ENCODE measurements at regions not wholly inside any gene's neighbourhood (a gene's known extent, or its start where the extent isn't known, plus 50 kb on each side); places are given as distances from the start of the nearest gene placed in this dataset.

GRCh38 chr2:219830353-219830738 lies 202.9 kb downstream of the SLC4A3 start:
- DNase-seq: no peak
- POLR2A ChIA-PET: no interaction called here
- CTCF ChIA-PET: no interaction called here

GRCh38 chr2:219831957-219832356 lies 204.5 kb downstream of the SLC4A3 start:
- H3K27me3 Mint-ChIP-seq (ENCODE audit: low read depth): no peaks in the 10 kb centered on the region
- POLR2A ChIA-PET: no interaction called here
- no peak overlapping the region for H3K27ac Mint-ChIP-seq
- ATAC-seq (no peak), DNase-seq (no peak)
- H3K9me3 Mint-ChIP-seq (ENCODE audit: insufficient read depth): no peaks in the 10 kb centered on the region
- no peak overlapping the region for H3K4me3 Mint-ChIP-seq
- CTCF ChIA-PET: no interaction called here
- no peaks in the 10 kb centered on the region for H3K36me3 Mint-ChIP-seq (ENCODE audit: low read depth)
- no peaks in the 10 kb centered on the region for H3K4me1 Mint-ChIP-seq (ENCODE audit: low read depth)

More at GRCh38 chr2:219830353-219830738, 202.9 kb downstream of the SLC4A3 start:
- Mint-ChIP-seq H3K27me3 (ENCODE audit: low read depth) (no peaks in the 10 kb centered on the region), H3K4me1 (ENCODE audit: low read depth) (no peaks in the 10 kb centered on the region), H3K36me3 (ENCODE audit: low read depth) (no peaks in the 10 kb centered on the region), H3K4me3 (no peak overlapping the region), H3K9me3 (ENCODE audit: insufficient read depth) (no peaks in the 10 kb centered on the region), H3K27ac (no peak overlapping the region)
- no peak for ATAC-seq

- H3K9me3 Mint-ChIP-seq (ENCODE audit: insufficient read depth): no peaks in the 10 kb centered on the region
- H3K4me1 Mint-ChIP-seq (ENCODE audit: low read depth): no peaks in the 10 kb centered on the region
- ATAC-seq (no peak), DNase-seq (no peak)
- ChIA-PET POLR2A (no interaction called here), CTCF (no interaction called here)
- H3K4me3 Mint-ChIP-seq: no peak overlapping the region
- H3K36me3 Mint-ChIP-seq (ENCODE audit: low read depth): no peaks in the 10 kb centered on the region
- H3K27me3 Mint-ChIP-seq (ENCODE audit: low read depth): no peaks in the 10 kb centered on the region
- H3K27ac Mint-ChIP-seq: no peak overlapping the region
Measured at GRCh38 chr2:219832904-219833303, 205.5 kb downstream of the SLC4A3 start.

GRCh38 chr2:219835493-219835892 lies 208.1 kb downstream of the SLC4A3 start:
- Mint-ChIP-seq H3K27me3 (ENCODE audit: low read depth) (no peaks in the 10 kb centered on the region), H3K36me3 (ENCODE audit: low read depth) (no peaks in the 10 kb centered on the region), H3K9me3 (ENCODE audit: insufficient read depth) (no peaks in the 10 kb centered on the region), H3K27ac (no peak overlapping the region), H3K4me1 (ENCODE audit: low read depth) (no peaks in the 10 kb centered on the region), H3K4me3 (no peak overlapping the region)
- DNase-seq (no peak), ATAC-seq (no peak)
- ChIA-PET POLR2A (no interaction called here), CTCF (no interaction called here)

DNA sequence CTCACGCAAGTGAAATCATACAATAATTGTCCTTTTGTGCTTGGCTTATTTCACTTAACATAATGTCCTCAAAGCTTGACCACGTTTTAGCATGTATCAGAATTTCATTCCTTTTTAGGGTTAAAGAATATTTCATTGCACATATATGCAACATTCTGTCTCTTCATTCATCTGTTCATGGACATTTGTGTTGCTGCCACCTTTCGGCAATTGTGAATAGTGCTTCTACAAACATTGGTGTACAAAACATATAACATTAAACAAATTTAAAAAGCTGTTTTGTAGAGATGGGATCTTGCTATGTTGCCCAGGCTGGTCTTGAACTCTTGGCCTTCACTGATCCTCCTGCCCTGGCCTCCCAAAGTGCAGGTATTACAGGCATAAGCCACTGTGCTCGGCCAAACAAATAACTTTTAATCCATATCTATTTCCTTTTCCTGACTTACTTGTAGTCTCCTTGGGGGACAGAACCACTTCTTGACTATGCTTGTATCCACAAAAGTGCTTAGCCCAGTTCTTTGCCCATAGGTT lies 209.3 kb downstream of the SLC4A3 start:
- Mint-ChIP-seq H3K36me3 (ENCODE audit: low read depth) (no peaks in the 10 kb centered on the region), H3K4me3 (no peak overlapping the region), H3K9me3 (ENCODE audit: insufficient read depth) (no peaks in the 10 kb centered on the region), H3K4me1 (ENCODE audit: low read depth) (no peaks in the 10 kb centered on the region), H3K27me3 (ENCODE audit: low read depth) (no peaks in the 10 kb centered on the region), H3K27ac (no peak overlapping the region)
- ChIA-PET POLR2A (no interaction called here), CTCF (no interaction called here)
- ATAC-seq: no peak
- no peak for DNase-seq

GRCh38 chr2:219844401-219845091 lies 217.1 kb downstream of the SLC4A3 start:
- ATAC-seq (no peak), DNase-seq (no peak)
- Mint-ChIP-seq H3K4me3 (no peak overlapping the region), H3K9me3 (ENCODE audit: insufficient read depth) (no peaks in the 10 kb centered on the region), H3K27ac (no peak overlapping the region), H3K36me3 (ENCODE audit: low read depth) (no peaks in the 10 kb centered on the region), H3K27me3 (ENCODE audit: low read depth) (peaks cover 2% of the 10 kb centered on the region), H3K4me1 (ENCODE audit: low read depth) (no peaks in the 10 kb centered on the region)
- POLR2A ChIA-PET: no interaction called here
- CTCF ChIA-PET: no interaction called here

DNA sequence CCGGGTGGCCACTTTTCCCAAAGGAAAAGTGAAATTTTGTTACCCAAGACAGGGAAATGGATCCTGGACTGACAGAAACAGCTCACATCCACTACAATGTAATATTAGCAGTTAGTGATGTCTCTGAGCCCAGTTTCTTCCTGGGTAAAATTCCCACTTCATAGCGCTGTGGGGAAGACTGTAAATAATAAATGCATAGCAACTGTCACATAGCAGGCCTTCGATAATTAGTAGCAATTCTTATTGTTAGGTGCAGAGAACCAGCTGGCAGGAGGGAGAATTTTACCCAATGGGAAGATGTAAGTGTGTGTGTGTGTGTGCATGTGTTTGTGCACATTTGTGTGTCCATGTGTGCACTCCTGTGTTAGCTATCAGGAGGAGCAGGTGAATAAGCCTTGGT lies 221.5 kb downstream of the SLC4A3 start:
- no peak for ATAC-seq
- H3K36me3 Mint-ChIP-seq (ENCODE audit: low read depth): no peaks in the 10 kb centered on the region
- no peaks in the 10 kb centered on the region for H3K9me3 Mint-ChIP-seq (ENCODE audit: insufficient read depth)
- CTCF ChIA-PET: no interaction called here
- H3K4me1 Mint-ChIP-seq (ENCODE audit: low read depth): no peaks in the 10 kb centered on the region
- peaks cover 4% of the 10 kb centered on the region for H3K27me3 Mint-ChIP-seq (ENCODE audit: low read depth)
- no peak overlapping the region for H3K27ac Mint-ChIP-seq
- DNase-seq: no peak
- POLR2A ChIA-PET: no interaction called here
- H3K4me3 Mint-ChIP-seq: no peak overlapping the region

DNA sequence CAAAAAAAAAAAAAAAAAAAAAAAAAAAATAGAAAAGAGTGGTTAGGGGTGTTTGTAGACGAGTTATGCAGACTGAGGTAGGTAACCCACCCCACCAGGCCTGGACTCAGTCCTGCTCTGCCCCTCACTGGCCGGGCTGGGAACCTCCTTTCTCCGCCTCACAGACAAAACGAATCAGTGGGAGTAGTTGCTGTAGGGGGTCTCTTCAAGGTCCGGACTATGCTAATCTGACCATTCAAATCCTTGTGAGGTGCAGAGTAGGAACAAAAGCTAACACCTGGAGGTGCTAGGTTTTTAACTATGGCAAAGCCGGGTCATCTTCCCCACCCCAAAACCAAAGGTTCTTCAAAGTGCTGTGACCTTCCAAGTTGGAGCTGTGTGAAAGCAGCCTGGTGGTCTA lies 223.7 kb downstream of the SLC4A3 start:
- Mint-ChIP-seq H3K36me3 (ENCODE audit: low read depth) (no peaks in the 10 kb centered on the region), H3K4me3 (no peak overlapping the region), H3K4me1 (ENCODE audit: low read depth) (no peaks in the 10 kb centered on the region), H3K27ac (no peak overlapping the region), H3K27me3 (ENCODE audit: low read depth) (peaks cover 2% of the 10 kb centered on the region), H3K9me3 (ENCODE audit: insufficient read depth) (no peaks in the 10 kb centered on the region)
- ATAC-seq (no peak), DNase-seq (no peak)
- ChIA-PET CTCF (no interaction called here), POLR2A (no interaction called here)

GRCh38 chr2:219851801-219852481 lies 224.5 kb downstream of the SLC4A3 start:
- Mint-ChIP-seq H3K4me1 (ENCODE audit: low read depth) (no peaks in the 10 kb centered on the region), H3K27ac (no peak overlapping the region), H3K36me3 (ENCODE audit: low read depth) (no peaks in the 10 kb centered on the region), H3K4me3 (no peak overlapping the region), H3K9me3 (ENCODE audit: insufficient read depth) (no peaks in the 10 kb centered on the region), H3K27me3 (ENCODE audit: low read depth) (peaks cover 2% of the 10 kb centered on the region)
- ChIA-PET CTCF (no interaction called here), POLR2A (no interaction called here)
- no peak for ATAC-seq
- DNase-seq: no peak

DNA sequence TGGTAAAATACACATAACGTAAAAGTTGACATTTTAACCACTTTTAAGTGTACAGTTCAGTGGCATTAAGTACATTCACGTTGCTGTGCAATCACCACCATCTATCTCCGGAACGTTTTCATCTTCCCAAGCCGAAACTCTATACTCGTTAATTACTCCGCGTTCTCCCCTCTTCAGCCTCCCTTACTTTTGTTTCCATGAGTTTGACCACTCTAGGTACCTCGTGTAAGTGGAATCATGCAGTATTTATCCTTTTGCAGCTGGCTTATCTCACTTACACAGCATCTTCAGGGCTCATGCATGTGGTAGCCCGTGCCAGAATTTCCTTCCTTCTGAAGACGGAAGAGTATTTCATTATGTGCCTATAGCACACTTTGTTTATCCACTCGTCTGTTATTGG lies 225.2 kb downstream of the SLC4A3 start:
- Mint-ChIP-seq H3K4me1 (ENCODE audit: low read depth) (no peaks in the 10 kb centered on the region), H3K4me3 (no peak overlapping the region), H3K9me3 (ENCODE audit: insufficient read depth) (no peaks in the 10 kb centered on the region), H3K36me3 (ENCODE audit: low read depth) (no peaks in the 10 kb centered on the region), H3K27me3 (ENCODE audit: low read depth) (peaks cover 2% of the 10 kb centered on the region), H3K27ac (no peak overlapping the region)
- POLR2A ChIA-PET: no interaction called here
- CTCF ChIA-PET: no interaction called here
- no peak for ATAC-seq
- DNase-seq: no peak

- Mint-ChIP-seq H3K27ac (no peak overlapping the region), H3K27me3 (ENCODE audit: low read depth) (peaks cover 2% of the 10 kb centered on the region), H3K4me3 (no peak overlapping the region), H3K9me3 (ENCODE audit: insufficient read depth) (no peaks in the 10 kb centered on the region), H3K4me1 (ENCODE audit: low read depth) (no peaks in the 10 kb centered on the region), H3K36me3 (ENCODE audit: low read depth) (no peaks in the 10 kb centered on the region)
- ATAC-seq: no peak
- ChIA-PET CTCF (no interaction called here), POLR2A (no interaction called here)
- no peak for DNase-seq
Measured at GRCh38 chr2:219856602-219857001, 229.2 kb downstream of the SLC4A3 start.

GRCh38 chr2:219857751-219858150 lies 230.3 kb downstream of the SLC4A3 start:
- ChIA-PET CTCF (no interaction called here), POLR2A (no interaction called here)
- Mint-ChIP-seq H3K9me3 (ENCODE audit: insufficient read depth) (no peaks in the 10 kb centered on the region), H3K4me1 (ENCODE audit: low read depth) (no peaks in the 10 kb centered on the region), H3K27ac (no peak overlapping the region), H3K4me3 (no peak overlapping the region), H3K36me3 (ENCODE audit: low read depth) (no peaks in the 10 kb centered on the region), H3K27me3 (ENCODE audit: low read depth) (no peaks in the 10 kb centered on the region)
- ATAC-seq (no peak), DNase-seq (no peak)

DNA sequence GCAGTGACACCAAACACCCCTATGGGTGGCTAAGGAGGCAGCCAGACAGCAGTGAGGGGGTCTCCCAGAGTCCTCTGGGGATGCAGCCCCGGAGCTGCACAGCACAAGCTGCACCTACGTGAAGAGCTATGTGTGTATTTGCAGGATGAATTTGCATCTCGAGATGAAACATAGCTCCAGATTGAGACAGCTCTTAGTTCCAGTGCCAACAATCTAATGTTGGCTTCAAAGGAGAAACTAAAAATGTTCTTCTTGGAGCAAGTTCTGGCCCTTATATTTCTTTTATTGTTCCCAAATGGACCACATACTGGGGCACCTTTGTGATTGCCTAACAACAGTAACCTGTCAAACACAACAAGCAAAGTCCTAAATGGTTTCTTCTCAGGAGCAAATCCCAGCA lies 233.9 kb downstream of the SLC4A3 start:
- H3K4me1 Mint-ChIP-seq (ENCODE audit: low read depth): no peaks in the 10 kb centered on the region
- H3K27me3 Mint-ChIP-seq (ENCODE audit: low read depth): no peaks in the 10 kb centered on the region
- H3K36me3 Mint-ChIP-seq (ENCODE audit: low read depth): no peaks in the 10 kb centered on the region
- no peak overlapping the region for H3K27ac Mint-ChIP-seq
- ATAC-seq (no peak), DNase-seq (no peak)
- CTCF ChIA-PET: no interaction called here
- H3K4me3 Mint-ChIP-seq: no peak overlapping the region
- POLR2A ChIA-PET: no interaction called here
- no peaks in the 10 kb centered on the region for H3K9me3 Mint-ChIP-seq (ENCODE audit: insufficient read depth)
